AG04450 (cell line): ENCODE measurements at regions not wholly inside any gene's neighbourhood (a gene's known extent, or its start where the extent isn't known, plus 50 kb on each side); places are given as distances from the start of the nearest gene placed in this dataset.

Experiments used
- CTCF ChIA-PET: fragments of 300-600, 350-600 bp; formaldehyde crosslinking; extraction: SDS; loops from one replicate; lab custom pipeline; 2022; ENCODE audit warnings: antibody characterized with exemption, inconsistent platforms; lab: Charles Lee
- POLR2A ChIA-PET: fragments of 350-600 bp; formaldehyde crosslinking; extraction: SDS; loops from one replicate; lab custom pipeline; 2021; ENCODE audit warnings: antibody characterized with exemption, inconsistent platforms; lab: Yijun Ruan, JAX
- DNase-seq: peaks from one replicate; pipeline ENCODE4 v3.0.0-alpha.2; 2011; ENCODE audit warnings: low read depth, low spot score
- H3K27ac ChIP-seq: one replicate; pipeline ENCODE4 v1.5.1; 2012; ENCODE audit warnings: low read depth, low read length, control low read depth
- H3K27me3 ChIP-seq: one replicate; pipeline ENCODE4 v1.6.0; 2012; ENCODE audit warnings: low read length; ENCODE audit not compliant: control insufficient read depth, insufficient read depth
- H3K4me3 ChIP-seq: 2 replicates; pipeline ENCODE4 v1.5.1; 2011; ENCODE audit warnings: mild to moderate bottlenecking, low read depth, low read length, control low read depth
- H3K9me3 ChIP-seq: 2 replicates; pipeline ENCODE4 v1.5.1; 2012; ENCODE audit warnings: low read length; ENCODE audit not compliant: control insufficient read depth, insufficient read depth
- TF ChIP-seq, protein P1 (sequence below): IDR thresholded peaks from 2 replicates; pipeline ENCODE4 v1.5.1; 2011; ENCODE audit warnings: low read depth, low read length, control low read depth, inconsistent platforms

- no peak overlapping the region for H3K4me3 ChIP-seq
These were observed 62.5 kb upstream of the MEDAG start for GRCh38 chr13:30843548-30843947.

GRCh38 chr13:30844548-30845296, 61.3 kb upstream of the MEDAG start:
- Histone ChIP-seq H3K4me3 (no peak overlapping the region), H3K27me3 (no peaks in the 10 kb centered on the region), H3K9me3 (peaks cover 3% of the 10 kb centered on the region), H3K27ac (no peak overlapping the region)
- ChIA-PET CTCF (no interaction called here), POLR2A (no interaction called here)
- TF ChIP-seq, protein P1, sequence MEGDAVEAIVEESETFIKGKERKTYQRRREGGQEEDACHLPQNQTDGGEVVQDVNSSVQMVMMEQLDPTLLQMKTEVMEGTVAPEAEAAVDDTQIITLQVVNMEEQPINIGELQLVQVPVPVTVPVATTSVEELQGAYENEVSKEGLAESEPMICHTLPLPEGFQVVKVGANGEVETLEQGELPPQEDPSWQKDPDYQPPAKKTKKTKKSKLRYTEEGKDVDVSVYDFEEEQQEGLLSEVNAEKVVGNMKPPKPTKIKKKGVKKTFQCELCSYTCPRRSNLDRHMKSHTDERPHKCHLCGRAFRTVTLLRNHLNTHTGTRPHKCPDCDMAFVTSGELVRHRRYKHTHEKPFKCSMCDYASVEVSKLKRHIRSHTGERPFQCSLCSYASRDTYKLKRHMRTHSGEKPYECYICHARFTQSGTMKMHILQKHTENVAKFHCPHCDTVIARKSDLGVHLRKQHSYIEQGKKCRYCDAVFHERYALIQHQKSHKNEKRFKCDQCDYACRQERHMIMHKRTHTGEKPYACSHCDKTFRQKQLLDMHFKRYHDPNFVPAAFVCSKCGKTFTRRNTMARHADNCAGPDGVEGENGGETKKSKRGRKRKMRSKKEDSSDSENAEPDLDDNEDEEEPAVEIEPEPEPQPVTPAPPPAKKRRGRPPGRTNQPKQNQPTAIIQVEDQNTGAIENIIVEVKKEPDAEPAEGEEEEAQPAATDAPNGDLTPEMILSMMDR: no peak
- DNase-seq: no peak

More at GRCh38 chr13:30843548-30843947, 62.5 kb upstream of the MEDAG start:
- ChIA-PET POLR2A (no interaction called here), CTCF (no interaction called here)
- H3K27me3 ChIP-seq: no peaks in the 10 kb centered on the region
- no peak overlapping the region for H3K27ac ChIP-seq
- H3K9me3 ChIP-seq: peaks cover 3% of the 10 kb centered on the region
- TF ChIP-seq, protein P1: no peak
- no peak for DNase-seq

DNA sequence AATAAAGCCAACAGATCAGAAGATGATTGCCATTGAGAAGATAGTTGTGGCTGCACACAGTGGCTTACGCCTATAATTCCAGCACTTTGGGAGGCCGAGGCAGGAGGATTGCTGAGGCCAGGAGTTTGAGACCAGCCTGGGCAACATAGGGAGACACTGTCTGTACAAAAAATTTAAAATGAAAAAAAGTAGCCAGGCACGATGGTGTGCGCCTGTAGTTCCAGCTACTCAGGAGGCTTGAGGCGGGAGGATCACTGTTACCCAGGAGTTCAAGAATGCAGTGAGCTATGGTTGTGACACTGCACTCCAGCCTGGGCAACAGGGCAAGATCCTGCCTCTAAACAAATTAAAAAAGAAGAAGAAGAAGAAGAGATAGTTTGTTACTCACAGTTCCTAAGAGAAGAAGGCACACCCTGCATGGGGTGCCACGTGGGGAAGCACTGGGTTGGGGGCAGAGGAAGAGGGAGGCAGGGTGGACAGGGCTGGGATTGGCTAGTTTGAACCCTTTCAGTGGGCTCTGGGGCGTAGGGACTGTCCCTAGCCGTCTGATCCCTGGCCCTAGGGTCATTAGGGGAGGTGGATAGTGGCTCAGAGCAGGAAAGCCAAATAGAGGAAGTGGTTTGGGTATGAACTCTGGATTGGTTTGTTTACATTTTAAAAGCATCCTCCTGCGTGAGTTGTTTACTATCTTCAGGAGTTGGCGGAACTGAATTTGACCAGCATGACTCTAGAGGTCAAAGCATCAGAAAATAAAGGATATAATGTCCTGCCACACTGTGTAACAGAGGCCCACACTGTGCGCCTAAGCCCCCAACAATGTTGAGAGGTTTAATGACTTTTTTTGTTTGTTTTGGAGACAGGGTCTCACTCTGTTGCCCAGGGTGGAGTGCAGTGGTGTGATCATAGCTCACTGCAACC, 60.5 kb upstream of the MEDAG start:
- H3K4me3 ChIP-seq: no peak overlapping the region
- peaks cover 3% of the 10 kb centered on the region for H3K9me3 ChIP-seq
- H3K27me3 ChIP-seq: no peaks in the 10 kb centered on the region
- ChIA-PET CTCF (interaction anchor here (1.9 kb wide), 1 partner anchor 199 kb away, joined by 12 read pairs; no protein-coding TSS in a partner anchor), POLR2A (interaction anchor here (1.0 kb wide), 1 partner anchor 11 kb away, joined by 3 read pairs; no protein-coding TSS in a partner anchor)
- DNase-seq: no peak
- TF ChIP-seq, protein P1: no peak
- no peak overlapping the region for H3K27ac ChIP-seq

- Histone ChIP-seq H3K9me3 (peaks cover 3% of the 10 kb centered on the region), H3K27ac (no peak overlapping the region), H3K27me3 (no peaks in the 10 kb centered on the region), H3K4me3 (no peak overlapping the region)
- TF ChIP-seq, protein P1: no peak
- POLR2A ChIA-PET: interaction anchor here (1.0 kb wide), 1 partner anchor 10 kb away, joined by 3 read pairs; no protein-coding TSS in a partner anchor
- DNase-seq: no peak
- CTCF ChIA-PET: interaction anchor here (1.9 to 2.2 kb wide), 2 partner anchors 20 to 198 kb away, joined by 11 to 12 read pairs; no protein-coding TSS in a partner anchor
These were observed 59.8 kb upstream of the MEDAG start for GRCh38 chr13:30846311-30846710.
